Neutrophil (primary cell): ENCODE measurements at regions not wholly inside any gene's neighbourhood (a gene's known extent, or its start where the extent isn't known, plus 50 kb on each side); places are given as distances from the start of the nearest gene placed in this dataset.
A peak's percentile ranks its signal among the peaks of the same experiment; 100 is the strongest.
"Not testable (repeated sequence)": the region's sequence is repeated elsewhere in the genome, so short reads cannot be mapped to it uniquely, and the experiment has no call there.

Experiments used
- H3K27ac ChIP-seq: fragments of 200-600 bp; sonication (generic); 2 replicates; pipeline ENCODE4 v1.5.1; 2016; ENCODE audit warnings: mild to moderate bottlenecking, moderate library complexity
- H3K27me3 ChIP-seq: fragments of 200-600 bp; sonication (generic); 2 replicates; pipeline ENCODE4 v1.6.0; 2016; ENCODE audit warnings: mild to moderate bottlenecking
- H3K36me3 ChIP-seq: fragments of 200-600 bp; sonication (generic); 2 replicates; pipeline ENCODE4 v1.5.1; 2017
- H3K4me1 ChIP-seq, 2 experiments: fragments of 200-600 bp in 1 of 2; sonication (generic) in 1 of 2; 1 replicate in 1 of 2; 2 replicates in 1 of 2; pipeline versions ENCODE4 v1.5.1 to v1.6.1; 2013 to 2016; ENCODE audit warnings: low read depth in 1 of 2, low read length in 1 of 2, mild to moderate bottlenecking in 1 of 2, moderate library complexity in 1 of 2; ENCODE audit not compliant: control insufficient read depth in 1 of 2, insufficient read depth in 1 of 2
- H3K4me3 ChIP-seq, 2 experiments: fragments of 200-600 bp in 1 of 2; sonication (generic) in 1 of 2; 1 replicate in 1 of 2; 2 replicates in 1 of 2; pipeline ENCODE4 v1.5.1; 2013 to 2016; ENCODE audit warnings: low read depth in 1 of 2, low read length in 1 of 2, mild to moderate bottlenecking in 1 of 2, moderate library complexity in 1 of 2
- H3K9me3 ChIP-seq: fragments of 200-600 bp; sonication (generic); 2 replicates; pipeline ENCODE4 v1.5.1; 2016
- CTCF ChIP-seq: fragments of 200-600 bp; sonication (generic); IDR thresholded peaks from 2 replicates; pipeline ENCODE4 v1.5.1; 2016; ENCODE audit warnings: antibody characterized with exemption

GRCh38 chr6:10080561-10080960 is 334.3 kb downstream of the TFAP2A start:
- TF ChIP-seq CTCF, result no peak
- Histone ChIP-seq H3K9me3 (no peaks in the 10 kb centered on the region), H3K4me1 (peaks cover 48 to 49% of the 10 kb centered on the region in 2 experiments), H3K4me3 (no peak overlapping the region), H3K27me3 (no peaks in the 10 kb centered on the region), H3K27ac (peak overlapping the region; percentile 79), H3K36me3 (no peaks in the 10 kb centered on the region)

- Histone ChIP-seq H3K4me1 (peaks cover 30 to 31% of the 10 kb centered on the region in 2 experiments), H3K9me3 (no peaks in the 10 kb centered on the region), H3K36me3 (no peaks in the 10 kb centered on the region), H3K27me3 (no peaks in the 10 kb centered on the region), H3K4me3 (no peak overlapping the region), H3K27ac (no peak overlapping the region)
- no peak for TF ChIP-seq CTCF
These were observed 336.3 kb downstream of the TFAP2A start for GRCh38 chr6:10078581-10078980.

- not testable (repeated sequence) for H3K4me1 ChIP-seq, H3K4me3 ChIP-seq, H3K9me3 ChIP-seq, H3K27me3 ChIP-seq, H3K36me3 ChIP-seq, H3K27ac ChIP-seq
These were observed 340.1 kb downstream of the TFAP2A start for GRCh38 chr6:10074726-10075125.

- no peak for TF ChIP-seq CTCF
- no peak overlapping the region for H3K4me3 ChIP-seq
These were observed 341.5 kb downstream of the TFAP2A start for GRCh38 chr6:10073341-10073740.

GRCh38 chr6:10071631-10072220 is 343.1 kb downstream of the TFAP2A start:
- TF ChIP-seq CTCF, result no peak
- Histone ChIP-seq H3K4me1 (no peaks in the 10 kb centered on the region), H3K9me3 (no peaks in the 10 kb centered on the region), H3K27me3 (no peaks in the 10 kb centered on the region), H3K36me3 (no peaks in the 10 kb centered on the region), H3K27ac (no peak overlapping the region), H3K4me3 (no peak overlapping the region)

More at GRCh38 chr6:10073341-10073740, 341.5 kb downstream of the TFAP2A start:
- H3K27me3 ChIP-seq, result no peaks in the 10 kb centered on the region
- no peaks in the 10 kb centered on the region for H3K36me3 ChIP-seq
- no peak overlapping the region for H3K27ac ChIP-seq
- H3K9me3 ChIP-seq, result no peaks in the 10 kb centered on the region
- no peaks in the 10 kb centered on the region for H3K4me1 ChIP-seq

GRCh38 chr6:10060004-10060403 is 354.9 kb downstream of the TFAP2A start:
- Histone ChIP-seq H3K36me3 (no peaks in the 10 kb centered on the region), H3K27ac (no peak overlapping the region), H3K4me3 (no peak overlapping the region), H3K27me3 (peaks cover 42% of the 10 kb centered on the region), H3K4me1 (no peaks in the 10 kb centered on the region), H3K9me3 (no peaks in the 10 kb centered on the region)
- no peak for TF ChIP-seq CTCF
